Gastrocnemius medialis (tissue), 4 donors: ENCODE measurements at regions not wholly inside any gene's neighbourhood (a gene's known extent, or its start where the extent isn't known, plus 50 kb on each side); places are given as distances from the start of the nearest gene placed in this dataset.

ENCODE experiments used
- POLR2A ChIP-seq, 2 donors: fragments of 450-650 bp; IDR thresholded peaks; one replicate each; pipeline ENCODE4 v1.6.1; 2017; ENCODE audit warnings: antibody characterized with exemption in 2 of 2, mild to moderate bottlenecking in 2 of 2, moderate library complexity in 2 of 2
- TF ChIP-seq, protein P1 (sequence below), 5 experiments: fragments of 450-650 bp in 3 of 5; fragments of 200-600 bp in 2 of 5; sonication (generic) in 2 of 5; IDR thresholded peaks in 4 of 5; conservative IDR thresholded peaks in 1 of 5; 1 replicate in 4 of 5; 2 replicates in 1 of 5; pipeline ENCODE4 v1.5.1; 2016 to 2019; ENCODE audit warnings: antibody characterized with exemption in 5 of 5, mild to moderate bottlenecking in 3 of 5, moderate library complexity in 3 of 5

DNA sequence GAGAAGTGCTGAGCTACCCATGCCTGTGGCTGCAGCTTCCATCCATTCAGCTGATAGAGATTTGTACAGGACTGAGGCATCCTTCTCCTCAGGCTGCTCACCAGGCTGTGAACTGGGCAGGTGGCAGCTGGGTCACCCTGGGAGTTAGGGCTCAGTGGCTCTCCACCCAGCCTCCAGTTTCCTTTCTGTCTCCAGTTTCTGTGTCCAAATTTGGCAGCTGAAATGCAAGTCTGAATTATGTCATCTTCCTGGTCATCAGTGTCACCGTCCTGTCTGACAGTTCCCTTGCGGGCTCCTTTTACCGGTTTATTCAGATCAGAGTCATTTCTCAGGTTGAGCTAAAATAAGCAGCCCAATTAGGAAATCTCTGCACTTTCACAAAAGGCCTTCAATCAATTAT is 93.3 kb downstream of the EDN1 start:
- TF ChIP-seq, protein P1, sequence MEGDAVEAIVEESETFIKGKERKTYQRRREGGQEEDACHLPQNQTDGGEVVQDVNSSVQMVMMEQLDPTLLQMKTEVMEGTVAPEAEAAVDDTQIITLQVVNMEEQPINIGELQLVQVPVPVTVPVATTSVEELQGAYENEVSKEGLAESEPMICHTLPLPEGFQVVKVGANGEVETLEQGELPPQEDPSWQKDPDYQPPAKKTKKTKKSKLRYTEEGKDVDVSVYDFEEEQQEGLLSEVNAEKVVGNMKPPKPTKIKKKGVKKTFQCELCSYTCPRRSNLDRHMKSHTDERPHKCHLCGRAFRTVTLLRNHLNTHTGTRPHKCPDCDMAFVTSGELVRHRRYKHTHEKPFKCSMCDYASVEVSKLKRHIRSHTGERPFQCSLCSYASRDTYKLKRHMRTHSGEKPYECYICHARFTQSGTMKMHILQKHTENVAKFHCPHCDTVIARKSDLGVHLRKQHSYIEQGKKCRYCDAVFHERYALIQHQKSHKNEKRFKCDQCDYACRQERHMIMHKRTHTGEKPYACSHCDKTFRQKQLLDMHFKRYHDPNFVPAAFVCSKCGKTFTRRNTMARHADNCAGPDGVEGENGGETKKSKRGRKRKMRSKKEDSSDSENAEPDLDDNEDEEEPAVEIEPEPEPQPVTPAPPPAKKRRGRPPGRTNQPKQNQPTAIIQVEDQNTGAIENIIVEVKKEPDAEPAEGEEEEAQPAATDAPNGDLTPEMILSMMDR (IDR thresholded peaks at IDR 0.05 in 4 of 5, conservative IDR thresholded peaks at IDR 0.05 in 1 of 5): no peak
- TF ChIP-seq POLR2A (IDR thresholded peaks at IDR 0.05): no peak
